GM12878 (cell line): ENCODE measurements at regions not wholly inside any gene's neighbourhood (a gene's known extent, or its start where the extent isn't known, plus 50 kb on each side); places are given as distances from the start of the nearest gene placed in this dataset.

Experiments used
- CHD4 ChIP-seq: fragments of 200-600 bp; sonication (generic); IDR thresholded peaks from 2 replicates; pipeline ENCODE4 v1.6.1; 2016; ENCODE audit warnings: mild to moderate bottlenecking
- HCFC1 ChIP-seq: fragments of 150-350 bp; IDR thresholded peaks from 2 replicates; pipeline ENCODE4 v1.6.1; 2014; ENCODE audit warnings: low read length
- IKZF1 ChIP-seq: fragments of 450-650 bp; conservative IDR thresholded peaks from 2 replicates; pipeline ENCODE4 v1.6.1; 2017; ENCODE audit warnings: antibody characterized with exemption, mild to moderate bottlenecking
- MEF2A ChIP-seq: IDR thresholded peaks from 2 replicates; pipeline ENCODE4 v1.6.1; 2011; ENCODE audit warnings: low read depth, mild to moderate bottlenecking, low read length, moderate library complexity; ENCODE audit not compliant: insufficient read depth
- MEF2B ChIP-seq: fragments of 450-650 bp; IDR thresholded peaks from 2 replicates; pipeline ENCODE4 v1.6.1; 2018; ENCODE audit warnings: mild to moderate bottlenecking, moderate library complexity; ENCODE audit not compliant: partially characterized antibody, poor library complexity, severe bottlenecking
- NRF1 ChIP-seq: conservative IDR thresholded peaks from 2 replicates; pipeline ENCODE4 v1.6.1; 2011; ENCODE audit warnings: mild to moderate bottlenecking, low read depth, low read length, improper control_type of control experiment
- POLR2AphosphoS2 ChIP-seq: IDR thresholded peaks from 2 replicates; pipeline ENCODE4 v1.6.1; 2011; ENCODE audit warnings: low read depth, mild to moderate bottlenecking, low read length, improper control_type of control experiment, moderate library complexity
- SMAD1 ChIP-seq: fragments of 450-650 bp; IDR thresholded peaks from 2 replicates; pipeline ENCODE4 v1.6.1; 2018; ENCODE audit warnings: mild to moderate bottlenecking, low read depth; ENCODE audit not compliant: partially characterized antibody
- TARDBP ChIP-seq: IDR thresholded peaks from 2 replicates; pipeline ENCODE4 v1.6.1; 2016; ENCODE audit warnings: borderline replicate concordance
- TF ChIP-seq, protein P1 (sequence below): fragments of 150-350 bp; IDR thresholded peaks from 2 replicates; pipeline ENCODE4 v1.6.1; 2016; ENCODE audit warnings: low read depth, low read length
- TF ChIP-seq, protein P2 (sequence below): fragments of 450-650 bp; IDR thresholded peaks from 2 replicates; pipeline ENCODE4 v1.6.1; 2016; ENCODE audit warnings: mild to moderate bottlenecking, moderate library complexity, borderline replicate concordance
- TF ChIP-seq, protein P3 (sequence below): fragments of 450-650 bp; IDR thresholded peaks from 2 replicates; pipeline ENCODE4 v1.6.1; 2016; ENCODE audit warnings: mild to moderate bottlenecking

DNA sequence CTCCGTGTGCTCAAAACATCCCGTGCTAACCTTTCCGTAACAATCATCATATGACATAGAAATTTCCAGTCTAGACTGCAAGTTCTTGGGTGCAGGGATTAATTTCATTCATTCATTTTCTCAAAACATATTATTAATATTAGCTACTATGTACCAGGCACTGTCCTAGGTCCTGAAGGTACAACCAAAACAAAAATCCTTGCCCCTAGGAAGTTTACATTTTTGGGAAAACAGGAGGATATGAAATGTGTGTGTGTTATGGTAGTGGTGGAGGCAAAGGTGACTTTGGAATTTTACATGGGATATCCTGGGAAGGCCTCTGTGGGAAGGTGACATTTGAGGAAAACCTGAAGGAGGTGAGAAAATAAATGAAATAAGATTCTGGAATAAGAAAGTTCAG lies 222.6 kb downstream of the LRRC3B start (continued):
- TF ChIP-seq, protein P1, sequence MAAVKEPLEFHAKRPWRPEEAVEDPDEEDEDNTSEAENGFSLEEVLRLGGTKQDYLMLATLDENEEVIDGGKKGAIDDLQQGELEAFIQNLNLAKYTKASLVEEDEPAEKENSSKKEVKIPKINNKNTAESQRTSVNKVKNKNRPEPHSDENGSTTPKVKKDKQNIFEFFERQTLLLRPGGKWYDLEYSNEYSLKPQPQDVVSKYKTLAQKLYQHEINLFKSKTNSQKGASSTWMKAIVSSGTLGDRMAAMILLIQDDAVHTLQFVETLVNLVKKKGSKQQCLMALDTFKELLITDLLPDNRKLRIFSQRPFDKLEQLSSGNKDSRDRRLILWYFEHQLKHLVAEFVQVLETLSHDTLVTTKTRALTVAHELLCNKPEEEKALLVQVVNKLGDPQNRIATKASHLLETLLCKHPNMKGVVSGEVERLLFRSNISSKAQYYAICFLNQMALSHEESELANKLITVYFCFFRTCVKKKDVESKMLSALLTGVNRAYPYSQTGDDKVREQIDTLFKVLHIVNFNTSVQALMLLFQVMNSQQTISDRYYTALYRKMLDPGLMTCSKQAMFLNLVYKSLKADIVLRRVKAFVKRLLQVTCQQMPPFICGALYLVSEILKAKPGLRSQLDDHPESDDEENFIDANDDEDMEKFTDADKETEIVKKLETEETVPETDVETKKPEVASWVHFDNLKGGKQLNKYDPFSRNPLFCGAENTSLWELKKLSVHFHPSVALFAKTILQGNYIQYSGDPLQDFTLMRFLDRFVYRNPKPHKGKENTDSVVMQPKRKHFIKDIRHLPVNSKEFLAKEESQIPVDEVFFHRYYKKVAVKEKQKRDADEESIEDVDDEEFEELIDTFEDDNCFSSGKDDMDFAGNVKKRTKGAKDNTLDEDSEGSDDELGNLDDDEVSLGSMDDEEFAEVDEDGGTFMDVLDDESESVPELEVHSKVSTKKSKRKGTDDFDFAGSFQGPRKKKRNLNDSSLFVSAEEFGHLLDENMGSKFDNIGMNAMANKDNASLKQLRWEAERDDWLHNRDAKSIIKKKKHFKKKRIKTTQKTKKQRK, result no peak
- TF ChIP-seq HCFC1 (no peak), SMAD1 (no peak), POLR2AphosphoS2 (no peak), NRF1 (no peak), IKZF1 (no peak), TARDBP (no peak), CHD4 (no peak), MEF2A (no peak), MEF2B (no peak)
- TF ChIP-seq, protein P2, sequence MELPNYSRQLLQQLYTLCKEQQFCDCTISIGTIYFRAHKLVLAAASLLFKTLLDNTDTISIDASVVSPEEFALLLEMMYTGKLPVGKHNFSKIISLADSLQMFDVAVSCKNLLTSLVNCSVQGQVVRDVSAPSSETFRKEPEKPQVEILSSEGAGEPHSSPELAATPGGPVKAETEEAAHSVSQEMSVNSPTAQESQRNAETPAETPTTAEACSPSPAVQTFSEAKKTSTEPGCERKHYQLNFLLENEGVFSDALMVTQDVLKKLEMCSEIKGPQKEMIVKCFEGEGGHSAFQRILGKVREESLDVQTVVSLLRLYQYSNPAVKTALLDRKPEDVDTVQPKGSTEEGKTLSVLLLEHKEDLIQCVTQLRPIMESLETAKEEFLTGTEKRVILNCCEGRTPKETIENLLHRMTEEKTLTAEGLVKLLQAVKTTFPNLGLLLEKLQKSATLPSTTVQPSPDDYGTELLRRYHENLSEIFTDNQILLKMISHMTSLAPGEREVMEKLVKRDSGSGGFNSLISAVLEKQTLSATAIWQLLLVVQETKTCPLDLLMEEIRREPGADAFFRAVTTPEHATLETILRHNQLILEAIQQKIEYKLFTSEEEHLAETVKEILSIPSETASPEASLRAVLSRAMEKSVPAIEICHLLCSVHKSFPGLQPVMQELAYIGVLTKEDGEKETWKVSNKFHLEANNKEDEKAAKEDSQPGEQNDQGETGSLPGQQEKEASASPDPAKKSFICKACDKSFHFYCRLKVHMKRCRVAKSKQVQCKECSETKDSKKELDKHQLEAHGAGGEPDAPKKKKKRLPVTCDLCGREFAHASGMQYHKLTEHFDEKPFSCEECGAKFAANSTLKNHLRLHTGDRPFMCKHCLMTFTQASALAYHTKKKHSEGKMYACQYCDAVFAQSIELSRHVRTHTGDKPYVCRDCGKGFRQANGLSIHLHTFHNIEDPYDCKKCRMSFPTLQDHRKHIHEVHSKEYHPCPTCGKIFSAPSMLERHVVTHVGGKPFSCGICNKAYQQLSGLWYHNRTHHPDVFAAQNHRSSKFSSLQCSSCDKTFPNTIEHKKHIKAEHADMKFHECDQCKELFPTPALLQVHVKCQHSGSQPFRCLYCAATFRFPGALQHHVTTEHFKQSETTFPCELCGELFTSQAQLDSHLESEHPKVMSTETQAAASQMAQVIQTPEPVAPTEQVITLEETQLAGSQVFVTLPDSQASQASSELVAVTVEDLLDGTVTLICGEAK, result no peak
- TF ChIP-seq, protein P3, sequence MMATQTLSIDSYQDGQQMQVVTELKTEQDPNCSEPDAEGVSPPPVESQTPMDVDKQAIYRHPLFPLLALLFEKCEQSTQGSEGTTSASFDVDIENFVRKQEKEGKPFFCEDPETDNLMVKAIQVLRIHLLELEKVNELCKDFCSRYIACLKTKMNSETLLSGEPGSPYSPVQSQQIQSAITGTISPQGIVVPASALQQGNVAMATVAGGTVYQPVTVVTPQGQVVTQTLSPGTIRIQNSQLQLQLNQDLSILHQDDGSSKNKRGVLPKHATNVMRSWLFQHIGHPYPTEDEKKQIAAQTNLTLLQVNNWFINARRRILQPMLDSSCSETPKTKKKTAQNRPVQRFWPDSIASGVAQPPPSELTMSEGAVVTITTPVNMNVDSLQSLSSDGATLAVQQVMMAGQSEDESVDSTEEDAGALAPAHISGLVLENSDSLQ, result no peak
